K562 (cell line): ENCODE measurements at regions not wholly inside any gene's neighbourhood (a gene's known extent, or its start where the extent isn't known, plus 50 kb on each side); places are given as distances from the start of the nearest gene placed in this dataset.

Source experiments
- ATF7 ChIP-seq: fragments of 450-650 bp; IDR thresholded peaks from 2 replicates; pipeline ENCODE4 v1.7.1; 2014; ENCODE audit warnings: mild to moderate bottlenecking, moderate library complexity
- BCOR ChIP-seq: fragments of 450-650 bp; IDR thresholded peaks from 2 replicates; pipeline ENCODE4 v1.6.1; 2016
- BRD9 ChIP-seq: fragments of 450-650 bp; IDR thresholded peaks from 2 replicates; pipeline ENCODE4 v1.6.1; 2018; ENCODE audit warnings: low read depth; ENCODE audit not compliant: partially characterized antibody
- C11orf30 ChIP-seq: fragments of 450-650 bp; IDR thresholded peaks from 2 replicates; pipeline ENCODE4 v1.6.1; 2016; ENCODE audit warnings: low read depth, mild to moderate bottlenecking
- ETV5 ChIP-seq: sonication (generic); formaldehyde crosslinking; IDR thresholded peaks from 2 replicates; pipeline ENCODE4 v1.4.0; 2020; ENCODE audit warnings: low read depth, mild to moderate bottlenecking, missing genetic modification reagents
- GATAD2B ChIP-seq: fragments of 450-650 bp; IDR thresholded peaks from 2 replicates; pipeline ENCODE4 v1.6.1; 2017; ENCODE audit warnings: mild to moderate bottlenecking, borderline replicate concordance
- ID3 ChIP-seq, 2 experiments: fragments of 250-450 bp in 1 of 2; fragments of 450-650 bp in 1 of 2; sonication (Bioruptor Pico) in 1 of 2; IDR thresholded peaks; 2 replicates each; pipeline versions ENCODE4 v1.6.1 to v1.8.0; 2016 to 2021; ENCODE audit warnings: mild to moderate bottlenecking in 2 of 2, moderate library complexity in 2 of 2, missing compliant biosample characterization in 1 of 2, missing genetic modification characterization in 1 of 2
- IFI16 ChIP-seq: fragments of 250-450 bp; sonication (Bioruptor Pico); IDR thresholded peaks from 2 replicates; pipeline ENCODE4 v2.1.2; 2022; ENCODE audit warnings: mild to moderate bottlenecking, inconsistent platforms
- MLLT1 ChIP-seq, 2 experiments: fragments of 450-650 bp; IDR thresholded peaks; 2 replicates each; pipeline ENCODE4 v1.6.1; 2016
- MNT ChIP-seq, 2 experiments: fragments of 450-650 bp; conservative IDR thresholded peaks; 2 replicates each; pipeline ENCODE4 v1.6.1; 2017; ENCODE audit warnings: mild to moderate bottlenecking in 2 of 2, moderate library complexity in 2 of 2
- NKRF ChIP-seq: fragments of 450-650 bp; IDR thresholded peaks from 2 replicates; pipeline ENCODE4 v1.6.1; 2016; ENCODE audit warnings: borderline replicate concordance
- TFAM ChIP-seq: fragments of 250-450 bp; sonication (Bioruptor Pico); conservative IDR thresholded peaks from 2 replicates; pipeline ENCODE4 v1.5.0; 2021; ENCODE audit warnings: mild to moderate bottlenecking, moderate library complexity
- ZBTB9 ChIP-seq: fragments of 450-650 bp; formaldehyde crosslinking; IDR thresholded peaks from 2 replicates; pipeline ENCODE4 v1.4.0; 2020; ENCODE audit warnings: mild to moderate bottlenecking, moderate library complexity
- ZNF175 ChIP-seq: fragments of 200-800 bp; sonication (Bioruptor generic); IDR thresholded peaks from 2 replicates; pipeline ENCODE4 v1.6.1; 2016; ENCODE audit warnings: low read depth, mild to moderate bottlenecking, missing genetic modification characterization, missing compliant biosample characterization
- ZNF592 ChIP-seq: fragments of 450-650 bp; IDR thresholded peaks from 2 replicates; pipeline ENCODE4 v1.6.1; 2017; ENCODE audit warnings: antibody characterized with exemption, mild to moderate bottlenecking
- ZNF830 ChIP-seq: fragments of 250-450 bp; sonication (Bioruptor Pico); IDR thresholded peaks from 2 replicates; pipeline ENCODE4 v1.5.0; 2021; ENCODE audit warnings: mild to moderate bottlenecking

- peak; percentile 27 for TF ChIP-seq BRD9
- 0 out of 2 replicates have a peak, but pooled peaks have one; percentile 41 for TF ChIP-seq ZBTB9 (CRISPR knock-in tag)
- peak; percentile 44; the same call in 1 of the 2 replicates for TF ChIP-seq NKRF
- TF ChIP-seq IFI16 (CRISPR knock-in tag), result 0 out of 2 replicates have a peak, but pooled peaks have one; percentile 40
- peak; percentile 70 for TF ChIP-seq C11orf30
- no peak for TF ChIP-seq ID3 (CRISPR knock-in tag; IDR thresholded peaks at IDR 0.05)
- TF ChIP-seq ID3 (tag; IDR thresholded peaks at IDR 0.05), result peak; percentile 60; the same call in 1 of the 2 replicates
- 0 out of 2 replicates have a peak, but pooled peaks have one; percentile 26 for TF ChIP-seq ATF7
- TF ChIP-seq BCOR, result no peak
- TF ChIP-seq MLLT1 (IDR thresholded peaks at IDR 0.05), result 0 out of 4 replicates have a peak, but pooled peaks of 1 of the 2 experiments have one; percentile 20
- TF ChIP-seq ZNF592, result peak; percentile 88
- TF ChIP-seq ETV5 (CRISPR knock-in tag), result peak; percentile 63; the same call in 1 of the 2 replicates
- TF ChIP-seq GATAD2B, result peak; percentile 71
- TF ChIP-seq ZNF175 (CRISPR knock-in tag), result no peak
- peak; percentile 31 to 36; a peak in 2 of 4 replicates for TF ChIP-seq MNT (conservative IDR thresholded peaks at IDR 0.05)
- TF ChIP-seq TFAM, result no peak
- TF ChIP-seq ZNF830, result no peak
These were observed 143.6 kb downstream of the TFAP2B start (continued) for GRCh38 chr6:50962213-50962759.
